DOHH2 (cell line): ENCODE measurements at regions not wholly inside any gene's neighbourhood (a gene's known extent, or its start where the extent isn't known, plus 50 kb on each side); places are given as distances from the start of the nearest gene placed in this dataset.

Experiments used
- CTCF ChIP-seq: fragments of 200-600 bp; sonication (generic); IDR thresholded peaks from one replicate; pipeline ENCODE4 v1.5.1; 2014; ENCODE audit warnings: antibody characterized with exemption, mild to moderate bottlenecking, low read depth, low read length; ENCODE audit not compliant: poor library complexity, severe bottlenecking
- EZH2phosphoT487 ChIP-seq: fragments of 200-600 bp; sonication (generic); IDR thresholded peaks from 2 replicates; pipeline ENCODE4 v1.6.1; 2017; ENCODE audit warnings: borderline replicate concordance, mild to moderate bottlenecking, antibody characterized with exemption, low read length, moderate library complexity, mixed read lengths

DNA sequence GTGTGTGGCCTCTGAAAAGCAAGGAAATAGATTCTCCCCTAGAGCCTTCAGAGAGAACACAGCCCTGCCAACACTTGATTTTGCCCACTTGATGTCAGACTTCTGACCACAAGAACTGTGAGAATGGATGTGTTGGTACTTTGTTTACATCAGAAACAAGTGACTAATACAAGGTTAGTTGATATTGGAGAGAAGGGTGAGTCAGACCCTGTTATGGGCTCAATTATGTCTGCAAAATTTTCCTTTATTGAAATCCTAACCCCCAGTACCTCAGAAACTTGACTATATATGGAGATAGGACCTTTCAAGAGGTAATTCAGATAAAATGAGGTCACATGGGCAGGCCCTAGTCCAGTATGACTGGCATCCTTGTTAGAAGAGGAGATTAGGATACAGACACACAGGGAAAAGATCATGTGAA lies 226.7 kb downstream of the RFC3 start:
- TF ChIP-seq CTCF = no peak
- no peak for TF ChIP-seq EZH2phosphoT487
